ENCODE measurements at regions not wholly inside any gene's neighbourhood (a gene's known extent, or its start where the extent isn't known, plus 50 kb on each side); places are given as distances from the start of the nearest gene placed in this dataset.

- BruUV-seq (replicated peaks), result no TSS peak
- no peak for TF ChIP-seq POLR2A (IDR thresholded peaks at IDR 0.05; ENCODE audit: borderline replicate concordance, extremely low read depth, insufficient read depth, insufficient read length)
- no peak for TF ChIP-seq ZNF274 (IDR thresholded peaks at IDR 0.05; ENCODE audit: low read depth, low read length)
- no peak for TF ChIP-seq SRF (IDR thresholded peaks at IDR 0.05; ENCODE audit: low read depth)
- TF ChIP-seq ELF1 (IDR thresholded peaks at IDR 0.05; ENCODE audit: borderline replicate concordance, low read depth), result no peak
- TF ChIP-seq, protein P1, sequence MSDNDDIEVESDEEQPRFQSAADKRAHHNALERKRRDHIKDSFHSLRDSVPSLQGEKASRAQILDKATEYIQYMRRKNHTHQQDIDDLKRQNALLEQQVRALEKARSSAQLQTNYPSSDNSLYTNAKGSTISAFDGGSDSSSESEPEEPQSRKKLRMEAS (IDR thresholded peaks at IDR 0.05), result no peak
- TF ChIP-seq RAD21 (IDR thresholded peaks at IDR 0.05; ENCODE audit: low read depth), result no peak
- TF ChIP-seq EGR1 (IDR thresholded peaks at IDR 0.05; ENCODE audit: low read depth), result no peak
- TF ChIP-seq, protein P2, sequence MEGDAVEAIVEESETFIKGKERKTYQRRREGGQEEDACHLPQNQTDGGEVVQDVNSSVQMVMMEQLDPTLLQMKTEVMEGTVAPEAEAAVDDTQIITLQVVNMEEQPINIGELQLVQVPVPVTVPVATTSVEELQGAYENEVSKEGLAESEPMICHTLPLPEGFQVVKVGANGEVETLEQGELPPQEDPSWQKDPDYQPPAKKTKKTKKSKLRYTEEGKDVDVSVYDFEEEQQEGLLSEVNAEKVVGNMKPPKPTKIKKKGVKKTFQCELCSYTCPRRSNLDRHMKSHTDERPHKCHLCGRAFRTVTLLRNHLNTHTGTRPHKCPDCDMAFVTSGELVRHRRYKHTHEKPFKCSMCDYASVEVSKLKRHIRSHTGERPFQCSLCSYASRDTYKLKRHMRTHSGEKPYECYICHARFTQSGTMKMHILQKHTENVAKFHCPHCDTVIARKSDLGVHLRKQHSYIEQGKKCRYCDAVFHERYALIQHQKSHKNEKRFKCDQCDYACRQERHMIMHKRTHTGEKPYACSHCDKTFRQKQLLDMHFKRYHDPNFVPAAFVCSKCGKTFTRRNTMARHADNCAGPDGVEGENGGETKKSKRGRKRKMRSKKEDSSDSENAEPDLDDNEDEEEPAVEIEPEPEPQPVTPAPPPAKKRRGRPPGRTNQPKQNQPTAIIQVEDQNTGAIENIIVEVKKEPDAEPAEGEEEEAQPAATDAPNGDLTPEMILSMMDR (IDR thresholded peaks at IDR 0.05 in 2 of 3, conservative IDR thresholded peaks at IDR 0.05 in 1 of 3; ENCODE audit: borderline replicate concordance in 1 of 3, insufficient read depth in 1 of 3, low read depth in 2 of 3, low read length in 2 of 3), result no peak
- no peak for TF ChIP-seq CEBPB (IDR thresholded peaks at IDR 0.05; ENCODE audit: low read depth)
- TF ChIP-seq CBX3 (IDR thresholded peaks at IDR 0.05; ENCODE audit: low read depth), result no peak
- no peak for TF ChIP-seq POLR2AphosphoS5 (IDR thresholded peaks at IDR 0.05; ENCODE audit: low read depth, low read length)
- TF ChIP-seq EZH2 (IDR thresholded peaks at IDR 0.05), result no peak
- TF ChIP-seq SIN3A (IDR thresholded peaks at IDR 0.05; ENCODE audit: low read depth), result no peak
- no peak for TF ChIP-seq JUND (IDR thresholded peaks at IDR 0.05)
- TF ChIP-seq, protein P3, sequence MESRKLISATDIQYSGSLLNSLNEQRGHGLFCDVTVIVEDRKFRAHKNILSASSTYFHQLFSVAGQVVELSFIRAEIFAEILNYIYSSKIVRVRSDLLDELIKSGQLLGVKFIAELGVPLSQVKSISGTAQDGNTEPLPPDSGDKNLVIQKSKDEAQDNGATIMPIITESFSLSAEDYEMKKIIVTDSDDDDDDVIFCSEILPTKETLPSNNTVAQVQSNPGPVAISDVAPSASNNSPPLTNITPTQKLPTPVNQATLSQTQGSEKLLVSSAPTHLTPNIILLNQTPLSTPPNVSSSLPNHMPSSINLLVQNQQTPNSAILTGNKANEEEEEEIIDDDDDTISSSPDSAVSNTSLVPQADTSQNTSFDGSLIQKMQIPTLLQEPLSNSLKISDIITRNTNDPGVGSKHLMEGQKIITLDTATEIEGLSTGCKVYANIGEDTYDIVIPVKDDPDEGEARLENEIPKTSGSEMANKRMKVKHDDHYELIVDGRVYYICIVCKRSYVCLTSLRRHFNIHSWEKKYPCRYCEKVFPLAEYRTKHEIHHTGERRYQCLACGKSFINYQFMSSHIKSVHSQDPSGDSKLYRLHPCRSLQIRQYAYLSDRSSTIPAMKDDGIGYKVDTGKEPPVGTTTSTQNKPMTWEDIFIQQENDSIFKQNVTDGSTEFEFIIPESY (IDR thresholded peaks at IDR 0.05; ENCODE audit: extremely low read depth, insufficient replicate concordance, low read length), result no peak
- TF ChIP-seq, protein P4, sequence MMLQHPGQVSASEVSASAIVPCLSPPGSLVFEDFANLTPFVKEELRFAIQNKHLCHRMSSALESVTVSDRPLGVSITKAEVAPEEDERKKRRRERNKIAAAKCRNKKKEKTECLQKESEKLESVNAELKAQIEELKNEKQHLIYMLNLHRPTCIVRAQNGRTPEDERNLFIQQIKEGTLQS (IDR thresholded peaks at IDR 0.05), result no peak
- Histone ChIP-seq H3K9me2 (ENCODE audit: insufficient read depth) (no peaks in the 10 kb centered on the region), H3K79me2 (ENCODE audit: insufficient read depth, low read length) (no peaks in the 10 kb centered on the region), H3K9me3 (ENCODE audit: control insufficient read depth in 1 of 2, insufficient read depth in 1 of 2, low read depth in 1 of 2, low read length in 2 of 2) (no peaks in the 10 kb centered on the region), H2AFZ (ENCODE audit: low read depth, low read length, poor library complexity, severe bottlenecking) (no peak overlapping the region), H3K27me3 (ENCODE audit: insufficient read depth, low read length) (no peaks in the 10 kb centered on the region), H3K4me2 (ENCODE audit: low read length) (no peak overlapping the region), H3K36me3 (ENCODE audit: control insufficient read depth in 1 of 2, insufficient read depth in 2 of 2, low read length in 2 of 2) (no peaks in the 10 kb centered on the region), H3K27ac (ENCODE audit: low read depth, low read length) (no peak overlapping the region), H3K4me1 (ENCODE audit: control insufficient read depth in 1 of 2, insufficient read depth in 2 of 2, low read length in 2 of 2) (no peaks in the 10 kb centered on the region), H3K9ac (ENCODE audit: low read length) (no peak overlapping the region), H3K4me3 (replicated peaks in 1 of 2; ENCODE audit: low read depth in 1 of 2, low read length in 2 of 2) (no peak overlapping the region), H4K20me1 (ENCODE audit: insufficient read depth) (no peaks in the 10 kb centered on the region)
- ChIA-PET CTCF (no interaction called here), RAD21 (ENCODE audit: low non-redundant PET in 1 of 2, low total read pairs in 2 of 2, uncharacterized antibody in 2 of 2, unreplicated experiment in 2 of 2) (no interaction called here), POLR2A (no interaction called here)
- ATAC-seq, result no peak
- intact Hi-C loops (cut with micrococcal nuclease), result no loop called here
- DNase-seq (ENCODE audit: low read depth, low spot score), result no peak
Observed at GRCh38 chr4:175424111-175424510, 388.0 kb downstream of the GPM6A start.
